Neuronal stem cell (in vitro differentiated cells): ENCODE measurements at regions not wholly inside any gene's neighbourhood (a gene's known extent, or its start where the extent isn't known, plus 50 kb on each side); places are given as distances from the start of the nearest gene placed in this dataset.

Experiments used
- DNase-seq: peaks from one replicate; pipeline ENCODE4 v3.0.0-alpha.2; 2013; ENCODE audit warnings: low spot score
- H2AFZ ChIP-seq: one replicate; pipeline ENCODE4 v1.6.1; 2013; ENCODE audit warnings: mild to moderate bottlenecking, low read length, inconsistent platforms
- H2AK5ac ChIP-seq: 2 replicates; pipeline ENCODE4 v1.6.1; 2013; ENCODE audit warnings: low read depth, mild to moderate bottlenecking, inconsistent platforms, low read length, moderate library complexity, mixed read lengths
- H2BK120ac ChIP-seq: 2 replicates; pipeline ENCODE4 v1.6.1; 2013; ENCODE audit warnings: low read depth, mild to moderate bottlenecking, inconsistent platforms, low read length, moderate library complexity, mixed read lengths
- H2BK12ac ChIP-seq: one replicate; pipeline ENCODE4 v1.6.1; 2013; ENCODE audit warnings: low read length, inconsistent platforms
- H2BK15ac ChIP-seq: 2 replicates; pipeline ENCODE4 v1.6.1; 2013; ENCODE audit warnings: mild to moderate bottlenecking, low read length, inconsistent platforms, mixed read lengths
- H2BK5ac ChIP-seq: one replicate; pipeline ENCODE4 v1.6.1; 2013; ENCODE audit warnings: inconsistent platforms, mild to moderate bottlenecking, low read length, moderate library complexity
- H3K14ac ChIP-seq: one replicate; pipeline ENCODE4 v1.6.1; 2013; ENCODE audit warnings: low read length, inconsistent platforms
- H3K18ac ChIP-seq: 2 replicates; pipeline ENCODE4 v1.6.1; 2013; ENCODE audit warnings: low read length, inconsistent platforms
- H3K23ac ChIP-seq: 2 replicates; pipeline ENCODE4 v1.6.1; 2013; ENCODE audit warnings: low read depth, mild to moderate bottlenecking, mixed read lengths, low read length, inconsistent platforms; ENCODE audit not compliant: poor library complexity
- H3K27ac ChIP-seq: replicated peaks from 3 replicates; pipeline ENCODE4 v1.5.1; 2013; ENCODE audit warnings: low read length, inconsistent platforms
- H3K27me3 ChIP-seq, 3 experiments: 2 replicates each; pipeline ENCODE4 v1.6.1; 2013; ENCODE audit warnings: low read length in 3 of 3, mild to moderate bottlenecking in 2 of 3, inconsistent platforms in 1 of 3, low read depth in 1 of 3, mixed read lengths in 1 of 3, moderate library complexity in 1 of 3; ENCODE audit not compliant: control insufficient read depth in 3 of 3, insufficient read depth in 3 of 3
- H3K36me3 ChIP-seq, 2 donors: replicated peaks in 1 of 2; 2 replicates each; pipeline ENCODE4 v1.6.1; 2013; ENCODE audit warnings: low read length in 2 of 2; ENCODE audit not compliant: control insufficient read depth in 2 of 2, insufficient read depth in 2 of 2
- H3K4ac ChIP-seq: 2 replicates; pipeline ENCODE4 v1.6.1; 2013; ENCODE audit warnings: inconsistent platforms, mild to moderate bottlenecking, low read length, moderate library complexity
- H3K4me1 ChIP-seq, 2 donors: 1 replicate in 1 of 2; 2 replicates in 1 of 2; pipeline ENCODE4 v1.6.1; 2013; ENCODE audit warnings: low read length in 2 of 2, low read depth in 1 of 2; ENCODE audit not compliant: control insufficient read depth in 2 of 2, insufficient read depth in 1 of 2
- H3K4me2 ChIP-seq: one replicate; pipeline ENCODE4 v1.6.1; 2013; ENCODE audit warnings: mild to moderate bottlenecking, low read length, inconsistent platforms; ENCODE audit not compliant: insufficient read depth, poor library complexity, severe bottlenecking
- H3K4me3 ChIP-seq, 2 donors: 2 replicates each; pipeline ENCODE4 v1.5.1; 2013; ENCODE audit warnings: low read length in 2 of 2, mild to moderate bottlenecking in 2 of 2, inconsistent platforms in 1 of 2, moderate library complexity in 1 of 2
- H3K79me1 ChIP-seq: one replicate; pipeline ENCODE4 v1.6.1; 2013; ENCODE audit warnings: low read depth, mild to moderate bottlenecking, inconsistent platforms, low read length, moderate library complexity
- H3K9ac ChIP-seq: one replicate; pipeline ENCODE4 v1.6.1; 2013; ENCODE audit warnings: mild to moderate bottlenecking, low read depth, low read length, inconsistent platforms; ENCODE audit not compliant: poor library complexity
- H3K9me3 ChIP-seq, 2 donors: replicated peaks in 1 of 2; 2 replicates each; pipeline versions ENCODE3 to v1.6.1; 2013; ENCODE audit warnings: low read length in 2 of 2, mild to moderate bottlenecking in 2 of 2, inconsistent platforms in 1 of 2, low read depth in 1 of 2, mixed read lengths in 1 of 2, moderate library complexity in 1 of 2; ENCODE audit not compliant: control insufficient read depth in 2 of 2, insufficient read depth in 1 of 2
- H4K8ac ChIP-seq: one replicate; pipeline ENCODE4 v1.6.1; 2013; ENCODE audit warnings: low read depth, mild to moderate bottlenecking, inconsistent platforms, low read length, moderate library complexity
- H4K91ac ChIP-seq: one replicate; pipeline ENCODE4 v1.6.1; 2013; ENCODE audit warnings: low read length, low read depth, mild to moderate bottlenecking, inconsistent platforms; ENCODE audit not compliant: poor library complexity
- WGBS, 2 donors: extraction: QIAGEN DNeasy Blood & Tissue Kit; methylation state at CpG; one replicate each; pipeline ENCODE4 v1.1.7; 2013; ENCODE audit warnings: missing lambda C conversion rate in 2 of 2, mixed read lengths in 1 of 2; ENCODE audit not compliant: insufficient read length in 2 of 2, insufficient replicate concordance in 1 of 2; ENCODE audit errors: extremely low coverage in 2 of 2; 5-methylcytosine and 5-hydroxymethylcytosine counted together

- WGBS, 2 donors = no CpG with 5 or more reads among the region's 3 CpGs
- Histone ChIP-seq H3K27ac (no peak overlapping the region), H3K36me3 (no peaks in the 10 kb centered on the region)
Observed at GRCh38 chr2:59302683-59303082, 1061.6 kb upstream of the FANCL start.

DNA sequence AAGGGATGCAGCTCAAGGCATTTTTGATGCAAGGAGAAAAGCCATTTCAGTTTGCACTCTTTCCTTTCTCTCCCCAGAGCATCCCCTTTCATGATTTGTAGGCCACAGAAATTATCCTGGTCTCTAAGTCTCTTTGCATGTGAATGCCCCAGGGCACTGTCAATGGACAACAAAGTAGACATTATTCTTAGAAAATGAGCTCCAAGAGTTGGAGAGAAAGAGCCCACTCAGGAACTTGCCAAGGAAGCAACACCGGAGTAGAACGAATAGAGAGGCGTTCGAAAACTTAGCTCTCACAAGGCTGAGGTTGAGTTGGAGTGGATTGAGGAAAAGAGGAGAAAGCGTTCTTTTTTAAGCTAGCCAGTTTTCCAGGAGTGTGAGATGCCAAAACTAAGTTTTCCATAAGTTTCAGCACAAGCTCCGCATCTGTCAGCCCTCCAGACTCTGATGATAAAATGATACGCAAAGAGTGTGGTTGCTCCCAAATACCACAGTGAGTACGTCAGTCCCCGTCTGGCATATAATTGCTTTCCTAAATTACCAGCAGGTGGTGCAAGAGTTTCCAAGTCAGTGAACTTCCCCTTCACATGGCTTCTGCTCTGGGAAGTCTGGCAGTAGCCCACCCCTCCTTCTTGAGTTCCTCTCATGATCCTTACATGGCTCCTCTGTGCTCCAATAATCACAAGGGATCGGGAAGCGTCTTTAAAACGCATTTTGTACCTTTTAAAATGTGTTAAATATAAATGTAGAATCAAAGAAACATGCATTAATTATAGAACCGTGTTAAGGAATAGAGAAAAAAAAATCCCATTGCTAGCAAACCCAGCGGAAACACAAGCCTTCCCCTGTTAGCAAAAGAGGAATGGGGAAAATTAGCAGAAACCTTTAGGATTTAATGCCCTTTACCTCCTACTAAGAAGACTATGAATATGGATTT lies 1060.6 kb upstream of the FANCL start:
- Histone ChIP-seq H3K9me3 (no peaks in the 10 kb centered on the region), H4K91ac (no peak overlapping the region), H3K27me3 (no peaks in the 10 kb centered on the region), H3K18ac (no peak overlapping the region), H3K4me1 (peaks cover 0 to 6% of the 10 kb centered on the region in 2 donors), H3K4me3 (no peak overlapping the region), H3K14ac (no peak overlapping the region), H4K8ac (no peak overlapping the region), H3K27ac (no peak overlapping the region), H3K9ac (no peak overlapping the region), H2AK5ac (no peak overlapping the region), H2BK12ac (no peak overlapping the region), H3K79me1 (no peaks in the 10 kb centered on the region), H3K4me2 (no peak overlapping the region), H2AFZ (no peak overlapping the region), H3K36me3 (no peaks in the 10 kb centered on the region), H3K4ac (no peak overlapping the region), H3K23ac (no peak overlapping the region), H2BK120ac (no peak overlapping the region), H2BK15ac (no peak overlapping the region), H2BK5ac (no peak overlapping the region)
- no CpG with 5 or more reads among the region's 14 CpGs for WGBS, 2 donors
- peak; percentile 39 for DNase-seq

More at GRCh38 chr2:59302683-59303082, 1061.6 kb upstream of the FANCL start:
- Histone ChIP-seq H3K27me3 (no peaks in the 10 kb centered on the region), H3K9me3 (no peaks in the 10 kb centered on the region), H3K18ac (no peak overlapping the region), H2BK120ac (no peak overlapping the region), H2BK5ac (no peak overlapping the region), H3K4me3 (no peak overlapping the region), H3K79me1 (no peaks in the 10 kb centered on the region), H4K8ac (no peak overlapping the region), H2BK15ac (no peak overlapping the region), H3K4me1 (peaks cover 0 to 6% of the 10 kb centered on the region in 2 donors), H3K14ac (no peak overlapping the region), H3K4ac (no peak overlapping the region), H3K23ac (no peak overlapping the region), H2AFZ (no peak overlapping the region), H4K91ac (no peak overlapping the region), H3K4me2 (no peak overlapping the region), H2AK5ac (no peak overlapping the region), H2BK12ac (no peak overlapping the region), H3K9ac (no peak overlapping the region)
- DNase-seq = no peak

GRCh38 chr2:59297816-59298215 lies 1056.7 kb upstream of the FANCL start:
- Histone ChIP-seq H3K4me1 (peaks cover 0 to 6% of the 10 kb centered on the region in 2 donors), H2BK5ac (no peak overlapping the region), H2BK120ac (no peak overlapping the region), H4K91ac (no peak overlapping the region), H2AK5ac (no peak overlapping the region), H3K9ac (no peak overlapping the region), H3K27me3 (no peaks in the 10 kb centered on the region), H3K79me1 (no peaks in the 10 kb centered on the region), H3K4me3 (no peak overlapping the region), H3K18ac (peak overlapping the region; percentile 40), H3K4ac (no peak overlapping the region), H3K9me3 (no peaks in the 10 kb centered on the region), H2BK15ac (no peak overlapping the region), H3K36me3 (no peaks in the 10 kb centered on the region), H2AFZ (no peak overlapping the region), H3K14ac (no peak overlapping the region), H4K8ac (no peak overlapping the region), H3K4me2 (no peak overlapping the region), H3K23ac (no peak overlapping the region), H3K27ac (no peak overlapping the region), H2BK12ac (no peak overlapping the region)
- DNase-seq = no peak
- no CpG with 5 or more reads among the region's 2 CpGs for WGBS, 2 donors

DNA sequence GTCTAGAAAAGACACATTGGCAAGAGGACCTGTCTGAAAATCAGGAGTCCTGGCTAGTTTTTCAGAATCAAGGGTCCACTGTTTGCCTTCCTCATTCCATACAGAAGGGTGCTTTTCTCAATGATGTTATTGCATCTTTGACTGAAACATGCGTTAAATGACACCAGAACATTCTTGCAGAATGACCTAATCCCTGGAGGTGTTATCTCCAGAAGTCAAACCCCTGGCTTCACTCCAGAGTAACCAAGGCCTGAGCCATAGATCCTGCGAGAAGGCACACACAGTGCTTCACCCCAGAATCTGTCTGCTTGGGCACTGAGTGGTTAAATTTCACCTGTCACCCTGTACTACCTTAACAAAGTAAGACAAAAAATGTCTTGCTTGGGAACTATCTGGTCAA lies 1055.2 kb upstream of the FANCL start:
- no CpG with 5 or more reads among the region's 2 CpGs for WGBS, 2 donors
- H2AFZ ChIP-seq = no peak overlapping the region
- no peak overlapping the region for H2BK120ac ChIP-seq
- no peak overlapping the region for H2BK15ac ChIP-seq
- H3K4me3 ChIP-seq = no peak overlapping the region
- H3K4me2 ChIP-seq = no peak overlapping the region
- no peak overlapping the region for H2BK5ac ChIP-seq
- no peaks in the 10 kb centered on the region for H3K79me1 ChIP-seq
- DNase-seq = no peak
- H3K18ac ChIP-seq = no peak overlapping the region
- no peak overlapping the region for H4K8ac ChIP-seq
- no peak overlapping the region for H3K4ac ChIP-seq
- H4K91ac ChIP-seq = no peak overlapping the region
- no peaks in the 10 kb centered on the region for H3K27me3 ChIP-seq
- no peak overlapping the region for H2BK12ac ChIP-seq
- no peaks in the 10 kb centered on the region for H3K9me3 ChIP-seq
- no peak overlapping the region for H3K9ac ChIP-seq
- no peaks in the 10 kb centered on the region for H3K36me3 ChIP-seq
- H3K14ac ChIP-seq = no peak overlapping the region
- peaks cover 0 to 6% of the 10 kb centered on the region in 2 donors for H3K4me1 ChIP-seq
- H3K23ac ChIP-seq = no peak overlapping the region
- H3K27ac ChIP-seq = no peak overlapping the region
- no peak overlapping the region for H2AK5ac ChIP-seq
